GM12878 (cell line): ENCODE measurements at regions not wholly inside any gene's neighbourhood (a gene's known extent, or its start where the extent isn't known, plus 50 kb on each side); places are given as distances from the start of the nearest gene placed in this dataset.

Experiments used
- ATAC-seq: fragments of 200-7000 bp; cut with Tn5 transposase; 3 replicates; pipeline ENCODE4 v1.9.1; 2020; ENCODE audit warnings: mild to moderate bottlenecking, moderate library complexity
- BruUV-seq: library from RNA; stranded (reverse); fragments of 400-500 nt; replicated peaks from 2 replicates; lab custom pipeline; 2021; lab: Mats Ljungman, UMichigan
- CTCF ChIA-PET: fragments of 300-600 bp; sonication (Branson Sonifier 250); formaldehyde crosslinking; extraction: SDS; loops from one replicate; lab custom pipeline; 2021; ENCODE audit warnings: inconsistent platforms; lab: Yijun Ruan, JAX
- POLR2A ChIA-PET: fragments of 350-600 bp; formaldehyde crosslinking; extraction: SDS; loops from one replicate; lab custom pipeline; 2021; ENCODE audit warnings: inconsistent platforms; lab: Charles Lee
- RAD21 ChIA-PET: fragments of 300-600 bp; sonication (Branson Sonifier 250); formaldehyde crosslinking; loops from one replicate; lab custom pipeline; 2023; ENCODE audit warnings: antibody characterized with exemption; ENCODE audit not compliant: unreplicated experiment; lab: Charles Lee
- SMC1A ChIA-PET: fragments of 300-600 bp; sonication (Branson Sonifier 250); formaldehyde crosslinking; loops from one replicate; lab custom pipeline; 2023; ENCODE audit not compliant: unreplicated experiment, uncharacterized antibody; lab: Charles Lee
- DNase-seq: peaks from one replicate; pipeline ENCODE4 v3.0.0-alpha.2; 2011; ENCODE audit warnings: low read depth, low spot score
- FAIRE-seq: peaks from 3 replicates; lab custom pipeline; 2011; peaks lifted over from hg19 to GRCh38; lab: Jason Lieb, UNC
- H2AFZ ChIP-seq: 2 replicates; pipeline ENCODE4 v1.6.0; 2011; ENCODE audit warnings: low read depth, low read length, control low read depth; ENCODE audit not compliant: control insufficient read depth
- H3K27ac ChIP-seq: 2 replicates; pipeline ENCODE4 v1.5.1; 2011; ENCODE audit warnings: control low read depth; ENCODE audit not compliant: control insufficient read depth, insufficient read depth
- H3K27me3 ChIP-seq, 2 experiments: replicated peaks in 1 of 2; 2 replicates each; pipeline versions ENCODE4 v1.6.0 to v1.6.1; 2011; ENCODE audit warnings: low read length in 1 of 2; ENCODE audit not compliant: control insufficient read depth in 2 of 2, insufficient read depth in 2 of 2
- H3K36me3 ChIP-seq, 2 experiments: 2 replicates each; pipeline ENCODE4 v1.5.1; 2011; ENCODE audit warnings: low read length in 1 of 2; ENCODE audit not compliant: control insufficient read depth in 2 of 2, insufficient read depth in 2 of 2
- H3K4me1 ChIP-seq: 2 replicates; pipeline ENCODE4 v1.6.1; 2011; ENCODE audit warnings: mild to moderate bottlenecking, low read length, moderate library complexity, mixed read lengths; ENCODE audit not compliant: control insufficient read depth, insufficient read depth
- H3K4me2 ChIP-seq: 2 replicates; pipeline ENCODE4 v1.6.0; 2011; ENCODE audit warnings: control low read depth; ENCODE audit not compliant: control insufficient read depth, insufficient read depth
- H3K4me3 ChIP-seq: fragments of 200-600 bp; sonication (generic); 2 replicates; pipeline ENCODE4 v1.5.1; 2016
- H3K79me2 ChIP-seq: 2 replicates; pipeline ENCODE4 v1.6.0; 2011; ENCODE audit warnings: low read length; ENCODE audit not compliant: control insufficient read depth, insufficient read depth
- H3K9ac ChIP-seq: 2 replicates; pipeline ENCODE4 v1.8.0; 2011; ENCODE audit warnings: low read length, control low read depth, mixed read lengths; ENCODE audit not compliant: control insufficient read depth, insufficient read depth
- H3K9me3 ChIP-seq: replicated peaks from 3 replicates; pipeline ENCODE4 v1.5.1; 2011; ENCODE audit warnings: mild to moderate bottlenecking, low read length; ENCODE audit not compliant: control insufficient read depth, insufficient read depth
- H4K20me1 ChIP-seq: 2 replicates; pipeline ENCODE4 v1.6.0; 2011; ENCODE audit not compliant: control insufficient read depth, insufficient read depth
- BCL11A ChIP-seq: IDR thresholded peaks from 2 replicates; pipeline ENCODE4 v1.6.1; 2011; ENCODE audit warnings: low read depth, low read length
- BRCA1 ChIP-seq: IDR thresholded peaks from 2 replicates; pipeline ENCODE4 v1.6.1; 2011; ENCODE audit warnings: low read depth, low read length, improper control_type of control experiment
- CBX5 ChIP-seq: sonication (generic); IDR thresholded peaks from 2 replicates; pipeline ENCODE4 v1.6.1; 2016; ENCODE audit warnings: low read depth, moderate library complexity, mild to moderate bottlenecking, inconsistent platforms
- CEBPZ ChIP-seq: fragments of 150-350 bp; IDR thresholded peaks from 2 replicates; pipeline ENCODE4 v1.6.1; 2016; ENCODE audit warnings: low read depth, low read length
- EED ChIP-seq: sonication (generic); IDR thresholded peaks from 2 replicates; pipeline ENCODE4 v1.6.1; 2016; ENCODE audit warnings: antibody characterized with exemption, low read depth
- IKZF1 ChIP-seq: fragments of 450-650 bp; conservative IDR thresholded peaks from 2 replicates; pipeline ENCODE4 v1.6.1; 2017; ENCODE audit warnings: antibody characterized with exemption, mild to moderate bottlenecking
- IKZF2 ChIP-seq, 2 experiments: fragments of 450-650 bp; IDR thresholded peaks; 2 replicates each; pipeline ENCODE4 v1.6.1; 2017; ENCODE audit warnings: mild to moderate bottlenecking in 2 of 2, moderate library complexity in 2 of 2
- KAT2A ChIP-seq: conservative IDR thresholded peaks from 2 replicates; pipeline ENCODE4 v1.6.1; 2011; ENCODE audit warnings: low read depth, low read length; ENCODE audit not compliant: control insufficient read depth
- LARP7 ChIP-seq: fragments of 450-650 bp; IDR thresholded peaks from 2 replicates; pipeline ENCODE4 v1.6.1; 2017; ENCODE audit warnings: mild to moderate bottlenecking
- NFYA ChIP-seq: IDR thresholded peaks from 2 replicates; pipeline ENCODE4 v1.6.1; 2011; ENCODE audit warnings: low read depth, mild to moderate bottlenecking, low read length, improper control_type of control experiment, borderline replicate concordance
- NKRF ChIP-seq: fragments of 450-650 bp; conservative IDR thresholded peaks from 2 replicates; pipeline ENCODE4 v1.6.1; 2017; ENCODE audit warnings: mild to moderate bottlenecking, moderate library complexity
- RCOR1 ChIP-seq: conservative IDR thresholded peaks from 2 replicates; pipeline ENCODE4 v1.6.1; 2012; ENCODE audit warnings: low read depth, low read length, improper control_type of control experiment
- RUNX3 ChIP-seq: IDR thresholded peaks from 2 replicates; pipeline ENCODE4 v1.6.1; 2012; ENCODE audit warnings: low read length, inconsistent platforms
- SIX5 ChIP-seq: IDR thresholded peaks from 2 replicates; pipeline ENCODE4 v1.6.1; 2011; ENCODE audit warnings: mild to moderate bottlenecking, low read depth, low read length, moderate library complexity; ENCODE audit not compliant: severe bottlenecking
- ZNF207 ChIP-seq: fragments of 450-650 bp; IDR thresholded peaks from 2 replicates; pipeline ENCODE4 v1.6.1; 2014; ENCODE audit warnings: antibody characterized with exemption, mild to moderate bottlenecking, borderline replicate concordance
- ZNF592 ChIP-seq: fragments of 450-650 bp; IDR thresholded peaks from 2 replicates; pipeline ENCODE4 v1.6.1; 2017; ENCODE audit warnings: mild to moderate bottlenecking, moderate library complexity
- WGBS: methylation state at CpG from one replicate; pipeline ENCODE4 v1.1.6; 2016; ENCODE audit warnings: low lambda C conversion rate; ENCODE audit not compliant: insufficient replicate concordance, insufficient coverage; ENCODE audit errors: missing lambda C conversion rate; 5-methylcytosine and 5-hydroxymethylcytosine counted together
- in situ Hi-C: fragments of 300-500 bp; cut with MboI; formaldehyde crosslinking; loops from 9 replicates; pipeline ENCODE4 v1.14.3; 2018; ENCODE audit warnings: mixed read lengths
- intact Hi-C: fragments of 100-400 bp; cut with micrococcal nuclease; formaldehyde crosslinking; loops from one replicate; pipeline ENCODE4 v1.14.2; 2022; ENCODE audit not compliant: unreplicated experiment

- Histone ChIP-seq H3K27ac (no peak overlapping the region), H3K4me2 (no peak overlapping the region), H4K20me1 (no peaks in the 10 kb centered on the region), H3K4me1 (no peaks in the 10 kb centered on the region), H3K9me3 (no peaks in the 10 kb centered on the region), H3K27me3 (no peaks in the 10 kb centered on the region), H2AFZ (no peak overlapping the region), H3K79me2 (no peaks in the 10 kb centered on the region), H3K9ac (no peak overlapping the region), H3K4me3 (no peak overlapping the region), H3K36me3 (no peaks in the 10 kb centered on the region)
- ATAC-seq (no peak), FAIRE-seq (no peak), DNase-seq (no peak)
- 0% methylated on average over 3 of the region's 3 CpGs for WGBS
- no TSS peak for BruUV-seq
- in situ Hi-C loops (no loop called here), intact Hi-C loops (no loop called here)
- CTCF ChIA-PET = interaction anchor here (1.1 to 1.8 kb wide), 2 partner anchors 14 to 26 kb away, joined by 3 read pairs; no protein-coding TSS in a partner anchor
- POLR2A ChIA-PET = no interaction called here
- RAD21 ChIA-PET = no interaction called here
- SMC1A ChIA-PET = interaction anchor here (1.4 to 1.7 kb wide), 2 partner anchors 9 to 16 kb away, joined by 4 read pairs; no protein-coding TSS in a partner anchor
- TF ChIP-seq CBX5 = no peak
- TF ChIP-seq IKZF1 = no peak
- no peak for TF ChIP-seq ZNF592
- no peak for TF ChIP-seq NFYA
- TF ChIP-seq CEBPZ = no peak
- no peak for TF ChIP-seq NKRF
- no peak for TF ChIP-seq SIX5
- TF ChIP-seq RUNX3 = no peak
- no peak for TF ChIP-seq IKZF2 (IDR thresholded peaks at IDR 0.05)
- TF ChIP-seq BCL11A = no peak
- TF ChIP-seq BRCA1 = no peak
- TF ChIP-seq KAT2A = no peak
- no peak for TF ChIP-seq EED
- no peak for TF ChIP-seq RCOR1
- TF ChIP-seq LARP7 = no peak
- no peak for TF ChIP-seq ZNF207
Measured at GRCh38 chr10:59432207-59432900, 70.0 kb upstream of the FAM13C start.
